K562 (cell line): ENCODE measurements at regions not wholly inside any gene's neighbourhood (a gene's known extent, or its start where the extent isn't known, plus 50 kb on each side); places are given as distances from the start of the nearest gene placed in this dataset.

Source experiments
- ATAC-seq: fragments of 200-7000 bp; cut with Tn5 transposase; 3 replicates; pipeline ENCODE4 v1.9.1; 2020; ENCODE audit warnings: moderate library complexity
- BruUV-seq: library from RNA; stranded (reverse); fragments of 400-500 nt; replicated peaks from 2 replicates; lab custom pipeline; 2021; lab: Mats Ljungman, UMichigan
- CTCF ChIA-PET: fragments of 300-600 bp; formaldehyde crosslinking; extraction: SDS; loops from one replicate; lab custom pipeline; 2021; ENCODE audit warnings: low intra/inter-chr PET ratio; lab: Yijun Ruan, JAX
- POLR2A ChIA-PET: fragments of 300-600, 350-650 bp; sonication (Branson Sonifier 250); formaldehyde crosslinking; extraction: SDS; loops from one replicate; lab custom pipeline; 2021; ENCODE audit warnings: antibody characterized with exemption, inconsistent platforms; lab: Yijun Ruan, JAX
- DNase-seq, 4 experiments: peaks; one replicate each; pipeline versions ENCODE4 v3.0.0 to v3.0.0-alpha.2; 2011 to 2018; ENCODE audit warnings: low spot score in 3 of 4, mixed read lengths in 3 of 4; ENCODE audit errors: extremely low read depth in 1 of 4
- FAIRE-seq: peaks from 2 replicates; lab custom pipeline; 2011; peaks lifted over from hg19 to GRCh38; lab: Jason Lieb, UNC
- H2AFZ ChIP-seq: 2 replicates; pipeline ENCODE4 v1.6.0; 2011; ENCODE audit warnings: low read depth, low read length, control low read depth, inconsistent platforms
- H3K27ac ChIP-seq: fragments of 200-600 bp; 3 replicates; pipeline ENCODE4 v1.8.0; 2011; ENCODE audit warnings: low read depth, mild to moderate bottlenecking, control low read depth, inconsistent platforms, low read length, moderate library complexity, mixed read lengths; ENCODE audit errors: extremely low read depth
- H3K27me3 ChIP-seq, 2 experiments: fragments of 300-600 bp in 1 of 2; 2 replicates in 1 of 2; 3 replicates in 1 of 2; pipeline versions ENCODE4 v1.6.0 to v1.8.0; 2011; ENCODE audit warnings: inconsistent platforms in 2 of 2, low read length in 2 of 2, mild to moderate bottlenecking in 1 of 2, mixed read lengths in 1 of 2, moderate library complexity in 1 of 2; ENCODE audit not compliant: control insufficient read depth in 2 of 2, insufficient read depth in 2 of 2
- H3K36me3 ChIP-seq: fragments of 300-600 bp; 3 replicates; pipeline ENCODE4 v1.8.0; 2011; ENCODE audit warnings: mild to moderate bottlenecking, low read length, inconsistent platforms; ENCODE audit not compliant: control insufficient read depth, insufficient read depth
- H3K4me1 ChIP-seq, 2 experiments: fragments of 200-600 bp in 1 of 2; replicated peaks in 1 of 2; 2 replicates in 1 of 2; 3 replicates in 1 of 2; pipeline versions ENCODE4 v1.5.1 to v1.8.0; 2011; ENCODE audit warnings: inconsistent platforms in 2 of 2, low read length in 2 of 2, mild to moderate bottlenecking in 1 of 2, mixed read lengths in 1 of 2, moderate library complexity in 1 of 2; ENCODE audit not compliant: control insufficient read depth in 2 of 2, insufficient read depth in 2 of 2
- H3K4me2 ChIP-seq: 2 replicates; pipeline ENCODE4 v1.6.1; 2011; ENCODE audit warnings: low read length, control low read depth, inconsistent platforms, mixed read lengths; ENCODE audit not compliant: insufficient read depth
- H3K4me3 ChIP-seq: fragments of 200-600 bp; sonication (generic), shearing (Covaris generic); 2 replicates; pipeline ENCODE4 v1.5.1; 2016; ENCODE audit warnings: control low read depth, inconsistent platforms
- H3K79me2 ChIP-seq: fragments of 200-600 bp; 3 replicates; pipeline ENCODE4 v1.8.0; 2011; ENCODE audit warnings: low read length, inconsistent platforms; ENCODE audit not compliant: control insufficient read depth, insufficient read depth
- H3K9ac ChIP-seq, 2 experiments: 2 replicates each; pipeline versions ENCODE4 v1.6.0 to v1.6.1; 2011; ENCODE audit warnings: low read depth in 2 of 2, low read length in 2 of 2, control low read depth in 1 of 2, inconsistent platforms in 1 of 2, mild to moderate bottlenecking in 1 of 2, mixed read lengths in 1 of 2; ENCODE audit not compliant: insufficient read depth in 1 of 2
- H3K9me1 ChIP-seq: one replicate; pipeline ENCODE4 v1.6.0; 2011; ENCODE audit warnings: inconsistent platforms, mild to moderate bottlenecking, low read length, moderate library complexity; ENCODE audit not compliant: control insufficient read depth, insufficient read depth
- H3K9me3 ChIP-seq: replicated peaks from 2 replicates; pipeline ENCODE4 v1.5.1; 2011; ENCODE audit warnings: low read depth, low read length, inconsistent platforms; ENCODE audit not compliant: control insufficient read depth, insufficient read depth
- H4K20me1 ChIP-seq: replicated peaks from 2 replicates; pipeline ENCODE4 v1.6.1; 2011; ENCODE audit warnings: low read length, inconsistent platforms, mixed read lengths; ENCODE audit not compliant: control insufficient read depth, insufficient read depth
- ATF2 ChIP-seq: sonication (generic); formaldehyde crosslinking; IDR thresholded peaks from 2 replicates; pipeline ENCODE4 v1.8.1; 2022; ENCODE audit warnings: missing genetic modification reagents
- DIDO1 ChIP-seq: fragments of 450-650 bp; IDR thresholded peaks from 2 replicates; pipeline ENCODE4 v1.6.1; 2016; ENCODE audit warnings: low read depth, missing biosample characterization, missing genetic modification characterization
- ETV6 ChIP-seq, 3 experiments: fragments of 150-350 bp in 1 of 3; sonication (generic) in 1 of 3; formaldehyde crosslinking in 1 of 3; IDR thresholded peaks; 2 replicates each; pipeline versions ENCODE4 v1.6.1 to v1.8.0; 2014 to 2022; ENCODE audit warnings: borderline replicate concordance in 2 of 3, low read depth in 2 of 3, antibody characterized with exemption in 1 of 3, low read length in 1 of 3, mild to moderate bottlenecking in 1 of 3, missing genetic modification reagents in 1 of 3
- GTF2A2 ChIP-seq: IDR thresholded peaks from 2 replicates; pipeline ENCODE4 v1.6.1; 2016; ENCODE audit warnings: mild to moderate bottlenecking, missing genetic modification characterization, missing compliant biosample characterization
- KAT7 ChIP-seq: sonication (generic); formaldehyde crosslinking; IDR thresholded peaks from 2 replicates; pipeline ENCODE4 v1.8.0; 2022; ENCODE audit warnings: missing genetic modification reagents, mild to moderate bottlenecking, borderline replicate concordance
- MTF1 ChIP-seq: fragments of 250-450 bp; sonication (Bioruptor Pico); IDR thresholded peaks from 2 replicates; pipeline ENCODE4 v1.9.0; 2021; ENCODE audit warnings: moderate library complexity, mild to moderate bottlenecking, inconsistent platforms, borderline replicate concordance
- NEUROD1 ChIP-seq: fragments of 150-350 bp; IDR thresholded peaks from 2 replicates; pipeline ENCODE4 v1.6.1; 2014; ENCODE audit warnings: borderline replicate concordance, low read length, low read depth; ENCODE audit not compliant: partially characterized antibody
- NFIC ChIP-seq: fragments of 450-650 bp; IDR thresholded peaks from 2 replicates; pipeline ENCODE4 v1.6.1; 2017; ENCODE audit warnings: mild to moderate bottlenecking, inconsistent platforms
- PBX2 ChIP-seq, 2 experiments: IDR thresholded peaks in 1 of 2; conservative IDR thresholded peaks in 1 of 2; 2 replicates each; pipeline ENCODE4 v1.6.1; 2016; ENCODE audit warnings: low read depth in 2 of 2, mild to moderate bottlenecking in 1 of 2, missing compliant biosample characterization in 1 of 2, missing genetic modification characterization in 1 of 2, moderate library complexity in 1 of 2
- PHB2 ChIP-seq: fragments of 450-650 bp; IDR thresholded peaks from 2 replicates; pipeline ENCODE4 v1.6.1; 2017; ENCODE audit warnings: low read depth
- PTTG1 ChIP-seq: fragments of 450-650 bp; IDR thresholded peaks from 2 replicates; pipeline ENCODE4 v1.6.1; 2016; ENCODE audit warnings: low read depth, mild to moderate bottlenecking, missing genetic modification characterization, missing compliant biosample characterization
- SIRT6 ChIP-seq: IDR thresholded peaks from one replicate; pipeline ENCODE4 v1.6.1; 2012; ENCODE audit warnings: low read depth, mild to moderate bottlenecking, control low read depth, inconsistent platforms, low read length, moderate library complexity
- STAG1 ChIP-seq: sonication (generic); formaldehyde crosslinking; IDR thresholded peaks from 2 replicates; pipeline ENCODE4 v1.5.0; 2020; ENCODE audit warnings: missing genetic modification reagents, borderline replicate concordance
- TAF7 ChIP-seq: fragments of 450-650 bp; IDR thresholded peaks from 2 replicates; pipeline ENCODE4 v1.6.1; 2016; ENCODE audit warnings: missing genetic modification characterization, missing compliant biosample characterization
- ZBTB43 ChIP-seq: sonication (generic); formaldehyde crosslinking; IDR thresholded peaks from 2 replicates; pipeline ENCODE4 v1.8.0; 2023; ENCODE audit warnings: mild to moderate bottlenecking, missing genetic modification reagents
- ZNF766 ChIP-seq: fragments of 200-800 bp; sonication (Bioruptor generic); conservative IDR thresholded peaks from 2 replicates; pipeline ENCODE4 v1.6.1; 2016; ENCODE audit warnings: missing genetic modification characterization, missing compliant biosample characterization
- WGBS: fragments of 100-300 bp; shearing (Covaris generic); methylation state at CpG from one replicate; pipeline ENCODE4 v1.1.6; 2016; ENCODE audit warnings: low coverage, mixed read lengths; ENCODE audit not compliant: insufficient coverage; ENCODE audit errors: missing lambda C conversion rate; 5-methylcytosine and 5-hydroxymethylcytosine counted together
- in situ Hi-C: fragments of 300-500 bp; cut with MboI; formaldehyde crosslinking; loops from 4 replicates; pipeline ENCODE4 v1.15.0; 2018; ENCODE audit warnings: inconsistent platforms, mixed read lengths
- intact Hi-C: fragments of 100-400 bp; cut with micrococcal nuclease; formaldehyde crosslinking; loops from 2 replicates; pipeline ENCODE4 v1.14.2; 2022

GRCh38 chr5:61649231-61649630 lies 317.2 kb downstream of the ZSWIM6 start (continued):
- no peak for TF ChIP-seq DIDO1

GRCh38 chr5:61649971-61650370 lies 317.9 kb downstream of the ZSWIM6 start:
- in situ Hi-C loops, result loop anchor here (25.0 kb wide), 1 partner anchor 588 kb away; no protein-coding TSS in a partner anchor
- POLR2A ChIA-PET, result no interaction called here
- TF ChIP-seq ZBTB43 (no peak), PHB2 (no peak), TAF7 (tag) (no peak), PTTG1 (no peak), KAT7 (CRISPR knock-in tag) (no peak), ETV6 (IDR thresholded peaks at IDR 0.05; ENCODE audit: borderline replicate concordance in 1 of 2, low read depth in 2 of 2, low read length in 1 of 2) (no peak), ETV6 (CRISPR knock-in tag; IDR thresholded peaks at IDR 0.05; ENCODE audit: borderline replicate concordance) (no peak), MTF1 (CRISPR knock-in tag) (no peak), ATF2 (CRISPR knock-in tag) (no peak), NEUROD1 (no peak), NFIC (no peak), PBX2 (CRISPR knock-in tag; IDR thresholded peaks at IDR 0.05; ENCODE audit: low read depth) (no peak), PBX2 (tag; conservative IDR thresholded peaks at IDR 0.05; ENCODE audit: low read depth) (no peak), GTF2A2 (tag) (no peak), SIRT6 (no peak), ZNF766 (CRISPR knock-in tag) (no peak), STAG1 (no peak)

More at GRCh38 chr5:61649971-61650370, 317.9 kb downstream of the ZSWIM6 start:
- Histone ChIP-seq H4K20me1 (no peaks in the 10 kb centered on the region), H3K9me3 (no peaks in the 10 kb centered on the region), H3K27ac (no peak overlapping the region), H3K4me3 (no peak overlapping the region), H3K36me3 (no peaks in the 10 kb centered on the region), H3K27me3 (peaks cover 0 to 17% of the 10 kb centered on the region in 2 experiments; a peak in 3 of 5 replicates), H3K79me2 (no peaks in the 10 kb centered on the region), H3K4me1 (no peaks in the 10 kb centered on the region), H3K4me2 (no peak overlapping the region), H3K9me1 (no peaks in the 10 kb centered on the region), H3K9ac (no peak overlapping the region), H2AFZ (no peak overlapping the region)
- CTCF ChIA-PET, result no interaction called here
- no TSS peak for BruUV-seq
- 2% methylated on average over 4 of the region's 5 CpGs for WGBS
- ATAC-seq (no peak), DNase-seq (no peak), FAIRE-seq (no peak)
- intact Hi-C loops, result loop anchor here (10.0 kb wide), 1 partner anchor 215 kb away; no protein-coding TSS in a partner anchor
